ENCODE measurements at regions not wholly inside any gene's neighbourhood (a gene's known extent, or its start where the extent isn't known, plus 50 kb on each side); places are given as distances from the start of the nearest gene placed in this dataset.
"Not testable (repeated sequence)": the region's sequence is repeated elsewhere in the genome, so short reads cannot be mapped to it uniquely, and the experiment has no call there.

- no peak for DNase-seq
These were observed 397.6 kb downstream of the GBE1 start for GRCh38 chr3:81363816-81364215.

DNA sequence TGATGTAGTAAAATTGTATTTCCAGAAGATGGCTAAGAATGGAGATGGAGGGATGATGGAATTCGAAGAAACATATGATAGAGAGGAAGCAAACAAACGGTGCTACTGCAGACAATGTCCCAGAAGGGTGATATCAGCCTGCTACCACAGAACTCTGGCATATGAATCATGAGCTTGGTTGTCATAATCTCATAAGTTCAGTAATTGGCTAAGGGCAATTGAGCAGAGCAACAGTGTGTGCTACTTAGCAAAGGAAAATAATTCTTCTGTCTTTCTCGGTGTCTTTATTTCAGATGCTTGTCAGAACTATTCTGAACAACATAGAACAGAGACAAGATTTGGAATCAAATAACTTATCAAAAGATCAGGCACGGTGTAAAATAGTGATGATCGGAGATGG is 407.3 kb downstream of the GBE1 start:
- no peak for DNase-seq

DNA sequence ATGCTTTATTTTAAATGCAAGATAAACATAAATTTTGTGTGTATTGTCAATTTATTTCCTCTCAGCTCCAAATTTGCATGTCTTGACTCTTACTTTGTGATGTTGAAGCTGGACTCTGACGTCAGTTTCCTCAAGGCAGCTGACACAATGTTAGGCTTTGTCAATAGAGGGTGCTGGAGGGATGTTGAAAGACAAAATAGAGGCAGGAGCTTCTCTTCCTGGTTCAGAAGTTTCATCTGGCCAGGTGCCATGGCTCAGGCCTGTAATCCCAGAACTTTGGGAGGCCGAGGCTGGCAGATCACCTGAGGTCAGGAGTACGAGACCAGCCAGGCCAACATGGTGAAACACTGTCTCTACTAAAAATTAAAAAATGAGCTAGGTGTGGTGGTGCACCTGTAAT is 408.6 kb downstream of the GBE1 start:
- DNase-seq: no peak

GRCh38 chr3:81349816-81350340 is 411.6 kb downstream of the GBE1 start:
- DNase-seq: no peak

- no peak for DNase-seq
These were observed 422.2 kb downstream of the GBE1 start for GRCh38 chr3:81339040-81339845.

- DNase-seq: no peak
These were observed 425.0 kb downstream of the GBE1 start for GRCh38 chr3:81336470-81336869.

DNA sequence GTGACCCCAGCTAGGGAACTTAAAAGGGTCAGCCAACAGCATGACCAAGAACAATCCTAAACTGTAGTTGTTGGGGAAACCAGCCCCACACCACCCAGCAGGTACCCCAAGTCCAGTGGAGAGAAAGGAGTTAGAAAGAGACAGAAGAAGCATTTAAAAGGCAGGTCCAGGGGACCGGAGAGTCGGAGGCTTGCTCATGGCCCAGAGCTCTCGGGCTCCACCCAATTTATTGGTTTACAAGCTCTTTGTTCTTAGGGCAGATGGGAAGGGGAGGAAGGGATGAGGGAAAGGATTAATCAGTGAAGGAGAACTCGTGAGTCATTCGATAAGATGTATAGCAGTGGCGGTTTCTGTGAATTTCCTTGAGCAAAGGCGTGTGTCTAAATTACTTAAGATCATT is 431.6 kb downstream of the GBE1 start:
- not testable (repeated sequence) for DNase-seq

DNA sequence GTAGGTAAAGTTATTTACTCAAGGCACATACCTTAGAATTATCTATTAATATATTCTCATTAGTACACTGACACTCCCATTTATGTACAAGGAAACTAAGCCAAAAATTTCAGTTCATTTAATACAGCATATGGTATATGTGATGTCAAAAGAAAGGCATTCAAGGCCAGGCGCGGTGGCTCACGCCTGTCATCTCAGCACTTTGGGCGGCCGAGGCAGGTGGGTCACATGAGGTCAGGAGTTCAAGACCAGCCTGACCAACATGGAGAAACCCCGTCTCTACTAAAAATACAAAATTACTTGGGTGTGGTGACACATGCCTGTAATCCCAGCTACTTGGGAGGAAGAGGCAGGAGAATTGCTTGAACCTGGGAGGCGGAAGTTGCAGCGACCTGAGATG is 435.2 kb downstream of the GBE1 start:
- DNase-seq: no peak

DNA sequence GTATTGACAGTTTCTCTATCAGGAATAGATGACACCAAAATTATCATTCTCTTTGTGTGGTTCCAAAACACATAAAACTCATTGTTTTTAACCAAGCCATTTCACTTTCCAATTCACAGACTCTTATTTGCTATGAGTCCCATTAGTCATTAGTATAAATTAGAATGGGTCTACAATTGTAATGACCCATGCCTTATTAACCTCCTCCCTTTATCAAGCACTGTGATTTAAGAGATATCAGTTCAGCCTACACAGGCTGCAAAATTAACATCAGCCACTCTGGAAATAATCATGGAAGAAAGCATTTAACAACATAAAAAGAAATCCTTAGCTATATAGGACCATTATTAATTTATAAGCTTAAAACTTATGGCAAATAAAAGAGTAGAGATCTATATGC is 440.6 kb downstream of the GBE1 start:
- DNase-seq: no peak

DNA sequence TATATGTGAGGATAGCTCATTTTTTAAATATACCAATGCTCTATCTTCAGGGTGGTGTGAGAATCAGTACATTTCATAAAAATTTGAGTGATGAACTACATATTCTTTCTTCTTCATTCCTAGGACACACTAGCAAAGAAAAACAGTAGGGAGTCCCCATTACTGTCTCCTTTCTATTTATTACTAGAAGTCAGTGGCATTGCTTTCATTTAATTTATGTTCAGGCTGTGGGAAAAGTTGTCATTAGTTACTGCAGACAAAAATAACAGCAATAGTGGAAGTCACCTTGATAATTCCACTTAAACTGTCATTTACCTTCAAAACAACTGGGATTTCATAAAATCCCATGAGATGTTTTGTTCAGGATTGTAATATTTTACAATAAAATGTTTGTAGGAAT is 446.4 kb downstream of the GBE1 start:
- DNase-seq: no peak

DNA sequence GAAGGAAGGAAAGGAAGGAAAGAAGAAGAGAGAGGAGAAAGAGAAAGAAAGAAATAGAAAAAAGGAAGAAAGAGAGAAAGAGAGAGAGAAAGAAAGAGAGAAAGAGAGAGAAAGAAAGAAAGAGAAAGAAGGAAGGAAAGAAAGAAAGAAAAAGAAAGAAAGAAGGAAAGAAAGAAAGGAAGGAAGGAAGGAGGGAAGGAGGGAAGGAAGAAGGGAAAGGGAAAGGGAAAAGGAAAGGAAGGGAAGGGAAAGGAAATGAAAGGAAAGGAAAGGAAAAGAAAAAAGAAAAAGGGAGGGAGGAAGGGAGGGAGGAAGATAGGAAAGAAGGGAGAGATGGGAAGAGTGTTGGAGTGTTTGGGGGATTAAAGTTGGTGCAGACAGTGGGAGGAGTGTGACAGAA is 450.1 kb downstream of the GBE1 start:
- DNase-seq: no peak

GRCh38 chr3:81308306-81308705 is 453.1 kb downstream of the GBE1 start:
- DNase-seq: no peak

GRCh38 chr3:81307221-81307620 is 454.2 kb downstream of the GBE1 start:
- no peak for DNase-seq

- no peak for DNase-seq
These were observed 458.1 kb downstream of the GBE1 start for GRCh38 chr3:81303321-81303720.

- no peak for DNase-seq
These were observed 459.4 kb downstream of the GBE1 start for GRCh38 chr3:81302045-81302444.

DNA sequence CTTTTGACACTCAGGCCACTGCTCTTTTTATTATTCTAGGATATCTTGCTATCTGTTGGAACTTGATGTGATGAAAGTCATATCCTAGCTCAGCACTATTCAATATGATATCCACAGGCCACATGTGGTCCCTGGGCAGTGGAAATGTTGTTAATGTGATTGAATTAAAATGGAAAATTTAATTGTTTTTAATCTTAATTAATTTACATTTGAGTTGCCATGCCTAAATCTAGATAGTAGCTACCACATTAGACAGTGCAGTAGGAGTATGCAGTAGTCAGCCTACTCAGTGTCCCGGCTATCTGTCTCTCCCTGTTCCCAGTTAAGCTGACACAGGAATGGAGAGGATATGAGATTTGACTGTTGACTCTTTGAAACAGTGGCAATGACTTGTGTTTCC is 460.2 kb downstream of the GBE1 start:
- no peak for DNase-seq

- DNase-seq: no peak
These were observed 461.0 kb downstream of the GBE1 start for GRCh38 chr3:81300324-81300927.

DNA sequence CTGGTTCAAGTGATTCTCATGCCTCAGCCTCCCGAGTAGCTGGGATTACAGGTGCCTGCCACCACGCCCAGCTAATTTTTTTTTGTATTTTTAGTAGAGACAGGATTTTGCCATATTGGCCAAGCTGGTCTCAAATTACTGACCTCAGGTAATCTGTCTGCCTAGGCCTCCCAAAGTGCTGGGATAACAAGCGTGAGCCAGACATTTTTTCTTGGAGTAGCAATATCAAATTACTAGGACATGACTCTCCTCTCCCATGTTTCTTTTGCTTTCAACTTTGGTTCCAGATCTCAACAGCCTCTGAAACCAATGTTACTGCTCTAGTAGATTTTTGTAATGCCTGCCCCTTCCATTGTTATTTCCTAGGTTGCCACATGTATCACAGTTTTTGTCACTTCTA is 462.0 kb downstream of the GBE1 start:
- DNase-seq: no peak

- DNase-seq: no peak
These were observed 465.4 kb downstream of the GBE1 start for GRCh38 chr3:81295906-81296577.

DNA sequence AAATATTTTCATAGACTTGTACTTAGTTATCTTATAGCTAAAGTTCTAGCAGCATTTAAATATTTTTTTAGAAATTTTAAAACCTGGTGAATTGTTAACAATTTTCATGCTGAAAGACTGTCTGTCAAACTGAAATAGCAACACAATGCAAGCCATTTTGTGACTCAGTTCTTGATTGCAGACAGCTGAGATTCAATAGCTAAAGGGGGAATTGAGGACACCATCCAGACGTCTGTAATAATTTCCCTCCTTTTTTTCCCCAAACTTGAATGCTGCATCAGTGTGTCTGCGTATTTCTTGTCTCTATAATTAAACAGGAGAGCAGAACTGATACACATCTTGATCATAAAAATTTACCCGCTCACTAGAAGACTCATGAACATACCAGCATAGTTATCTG is 468.3 kb downstream of the GBE1 start:
- DNase-seq: no peak

GRCh38 chr3:81291586-81291985 is 469.9 kb downstream of the GBE1 start:
- no peak for DNase-seq

GRCh38 chr3:81289676-81290075 is 471.8 kb downstream of the GBE1 start:
- no peak for DNase-seq
